Keratinocyte (primary cell): ENCODE measurements at regions not wholly inside any gene's neighbourhood (a gene's known extent, or its start where the extent isn't known, plus 50 kb on each side); places are given as distances from the start of the nearest gene placed in this dataset.

Experiments
- CTCF ChIP-seq, 3 experiments: IDR thresholded peaks in 1 of 3; conservative IDR thresholded peaks in 1 of 3; optimal IDR thresholded peaks in 1 of 3; 2 replicates in 2 of 3; 3 replicates in 1 of 3; pipeline versions ENCODE3 to v1.5.1; 2011; ENCODE audit warnings: low read length in 3 of 3, mild to moderate bottlenecking in 3 of 3, moderate library complexity in 2 of 3, control low read depth in 1 of 3, inconsistent platforms in 1 of 3; ENCODE audit not compliant: insufficient read depth in 2 of 3; ENCODE audit errors: extremely low read depth in 1 of 3
- EZH2 ChIP-seq: IDR thresholded peaks from one replicate; pipeline ENCODE4 v1.6.1; 2012; ENCODE audit warnings: inconsistent platforms, mild to moderate bottlenecking, low read length, moderate library complexity

GRCh38 chr6:23568292-23568691 is 557.7 kb upstream of the NRSN1 start:
- TF ChIP-seq EZH2 (no peak), CTCF (optimal IDR thresholded peaks at IDR 0.05 in 1 of 3, IDR thresholded peaks at IDR 0.05 in 1 of 3, conservative IDR thresholded peaks at IDR 0.05 in 1 of 3; ENCODE audit: extremely low read depth in 1 of 3, insufficient read depth in 2 of 3, low read length in 3 of 3) (no peak)
